ENCODE measurements at regions not wholly inside any gene's neighbourhood (a gene's known extent, or its start where the extent isn't known, plus 50 kb on each side); places are given as distances from the start of the nearest gene placed in this dataset.
A peak's percentile ranks its signal among the peaks of the same experiment; 100 is the strongest.
"Not testable (repeated sequence)": the region's sequence is repeated elsewhere in the genome, so short reads cannot be mapped to it uniquely, and the experiment has no call there.

DNA sequence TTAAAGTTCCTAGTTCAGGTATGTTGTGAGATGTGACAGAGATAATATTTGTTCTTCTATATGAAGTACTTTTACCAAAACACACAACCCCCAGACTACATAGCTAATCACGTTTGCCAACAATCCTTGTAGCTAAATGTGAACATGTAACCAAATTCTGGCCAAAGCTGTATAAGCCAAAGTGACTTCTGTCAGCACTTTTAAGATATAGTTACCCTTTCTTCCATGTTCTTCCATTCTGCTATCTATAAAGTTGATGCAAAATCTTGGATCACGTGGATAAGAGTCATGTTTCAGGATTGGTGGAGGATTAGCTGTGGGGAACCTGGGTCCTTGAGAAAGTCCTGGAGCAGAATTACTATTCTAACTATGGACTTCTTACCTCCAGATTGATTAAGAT lies 1366.6 kb downstream of the FSCB start:
- Histone ChIP-seq H3K4me1 (ENCODE audit: control insufficient read depth, insufficient read depth, low read length) (no peaks in the 10 kb centered on the region), H3K36me3 (ENCODE audit: control insufficient read depth, insufficient read depth, low read length) (no peaks in the 10 kb centered on the region), H3K4me3 (ENCODE audit: low read length) (no peak overlapping the region), H3K27ac (ENCODE audit: low read length) (no peak overlapping the region), H3K9me3 (ENCODE audit: control insufficient read depth, low read depth, low read length) (peaks cover 8% of the 10 kb centered on the region), H3K27me3 (ENCODE audit: control insufficient read depth, insufficient read depth, low read length) (no peaks in the 10 kb centered on the region)
- WGBS (ENCODE audit: insufficient coverage, low lambda C conversion rate), result no CpG with 5 or more reads among the region's 2 CpGs
- DNase-seq, result no peak

DNA sequence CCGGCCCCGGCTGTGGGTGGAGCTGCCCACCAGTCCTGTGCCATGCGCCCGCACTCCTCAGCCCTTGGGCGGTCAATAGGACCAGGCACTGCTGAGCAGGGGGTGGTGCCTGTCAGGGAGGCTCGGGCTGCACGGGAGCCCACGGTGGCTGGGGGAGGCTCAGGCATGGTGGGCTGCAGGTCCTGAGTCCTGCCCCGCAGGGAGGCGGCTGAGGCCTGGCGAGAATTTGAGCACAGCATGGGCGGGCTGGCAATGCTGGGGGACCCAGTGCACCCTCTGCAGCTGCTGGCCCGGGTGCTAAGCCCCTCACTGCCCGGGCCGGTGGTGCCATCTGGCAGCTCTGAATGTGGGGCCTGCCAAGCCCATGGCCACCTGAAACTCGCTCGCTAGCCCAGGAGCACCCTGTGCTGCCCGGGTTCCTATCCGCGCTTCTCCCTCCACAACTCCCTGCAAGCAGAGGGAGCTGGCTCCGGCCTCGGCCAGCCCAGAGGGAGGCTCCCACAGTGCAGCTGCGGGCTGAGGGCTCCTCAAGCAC lies 1371.1 kb downstream of the FSCB start:
- no peaks in the 10 kb centered on the region for H3K4me1 ChIP-seq (ENCODE audit: control insufficient read depth, insufficient read depth, low read length)
- no peak overlapping the region for H3K4me3 ChIP-seq (ENCODE audit: low read length)
- peaks cover 8% of the 10 kb centered on the region for H3K9me3 ChIP-seq (ENCODE audit: control insufficient read depth, low read depth, low read length)
- no peak overlapping the region for H3K27ac ChIP-seq (ENCODE audit: low read length)
- DNase-seq, result no peak
- WGBS (ENCODE audit: insufficient coverage, low lambda C conversion rate), result no CpG with 5 or more reads among the region's 23 CpGs
- H3K27me3 ChIP-seq (ENCODE audit: control insufficient read depth, insufficient read depth, low read length), result no peaks in the 10 kb centered on the region
- H3K36me3 ChIP-seq (ENCODE audit: control insufficient read depth, insufficient read depth, low read length), result no peaks in the 10 kb centered on the region

DNA sequence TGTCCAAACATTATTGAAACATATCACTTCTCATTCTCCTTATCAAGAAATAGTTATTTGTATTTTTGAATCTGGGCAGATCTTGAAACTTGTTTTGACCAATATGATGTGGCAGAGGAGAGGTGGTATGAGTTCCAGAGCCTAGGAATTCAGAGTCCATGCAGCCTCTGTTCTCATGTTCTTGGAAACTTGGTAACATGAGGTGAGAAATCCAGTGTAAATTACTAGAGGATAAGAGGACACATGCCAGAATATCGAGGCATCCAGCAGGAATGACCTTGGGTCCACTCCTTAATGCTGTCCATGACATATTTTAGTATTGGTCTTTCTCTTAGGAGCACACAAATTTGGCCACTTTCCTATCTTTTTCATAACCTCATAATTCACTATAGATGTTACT lies 1374.6 kb downstream of the FSCB start:
- peak; percentile 3 to 29 for DNase-seq
- Histone ChIP-seq H3K27ac (ENCODE audit: low read length) (no peak overlapping the region), H3K4me3 (ENCODE audit: low read length) (no peak overlapping the region), H3K27me3 (ENCODE audit: control insufficient read depth, insufficient read depth, low read length) (no peaks in the 10 kb centered on the region), H3K4me1 (ENCODE audit: control insufficient read depth, insufficient read depth, low read length) (no peaks in the 10 kb centered on the region), H3K36me3 (ENCODE audit: control insufficient read depth, insufficient read depth, low read length) (no peaks in the 10 kb centered on the region), H3K9me3 (ENCODE audit: control insufficient read depth, low read depth, low read length) (peaks cover 8% of the 10 kb centered on the region)
- no CpG with 5 or more reads among the region's 1 CpG for WGBS (ENCODE audit: insufficient coverage, low lambda C conversion rate)

DNA sequence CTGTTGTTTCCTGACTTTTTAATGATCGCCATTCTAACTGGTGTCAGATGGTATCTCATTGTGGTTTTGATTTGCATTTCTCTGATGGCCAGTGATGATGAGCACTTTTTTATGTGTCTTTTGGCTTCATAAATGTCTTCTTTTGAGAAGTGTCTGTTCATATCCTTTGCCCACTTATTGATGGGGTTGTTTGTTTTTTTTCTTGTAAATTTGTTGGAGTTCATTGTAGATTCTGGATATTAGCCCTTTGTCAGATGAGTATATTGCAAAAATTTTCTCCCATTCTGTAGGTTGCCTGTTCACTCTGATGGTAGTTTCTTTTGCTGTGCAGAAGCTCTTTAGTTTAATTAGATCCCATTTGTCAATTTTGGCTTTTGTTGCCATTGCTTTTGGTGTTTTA lies 1378.7 kb downstream of the FSCB start:
- H3K9me3 ChIP-seq (ENCODE audit: control insufficient read depth, low read depth, low read length); H3K36me3 ChIP-seq (ENCODE audit: control insufficient read depth, insufficient read depth, low read length); DNase-seq; H3K4me1 ChIP-seq (ENCODE audit: control insufficient read depth, insufficient read depth, low read length); H3K27me3 ChIP-seq (ENCODE audit: control insufficient read depth, insufficient read depth, low read length); H3K4me3 ChIP-seq (ENCODE audit: low read length); H3K27ac ChIP-seq (ENCODE audit: low read length): not testable (repeated sequence)
- no CpG with 5 or more reads among the region's 1 CpG for WGBS (ENCODE audit: insufficient coverage, low lambda C conversion rate)

DNA sequence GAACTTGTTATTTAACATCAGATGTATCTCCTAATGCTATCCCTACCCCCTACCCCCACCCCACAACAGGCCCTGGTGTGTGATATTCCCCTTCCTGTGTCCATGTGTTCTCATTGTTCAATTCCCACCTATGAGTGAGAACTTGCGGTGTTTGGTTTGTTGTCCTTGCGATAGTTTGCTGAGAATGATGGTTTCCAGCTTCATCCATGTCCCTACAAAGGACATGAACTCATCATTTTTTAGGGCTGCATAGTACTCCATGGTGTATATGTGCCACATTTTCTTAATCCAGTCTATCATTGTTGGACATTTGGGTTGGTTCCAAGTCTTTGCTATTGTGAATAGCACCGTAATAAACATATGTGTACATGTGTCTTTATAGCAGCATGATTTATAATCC lies 1379.2 kb downstream of the FSCB start:
- H3K27ac ChIP-seq (ENCODE audit: low read length); H3K27me3 ChIP-seq (ENCODE audit: control insufficient read depth, insufficient read depth, low read length); H3K36me3 ChIP-seq (ENCODE audit: control insufficient read depth, insufficient read depth, low read length); H3K4me3 ChIP-seq (ENCODE audit: low read length); DNase-seq; H3K4me1 ChIP-seq (ENCODE audit: control insufficient read depth, insufficient read depth, low read length); H3K9me3 ChIP-seq (ENCODE audit: control insufficient read depth, low read depth, low read length): not testable (repeated sequence)
- WGBS (ENCODE audit: insufficient coverage, low lambda C conversion rate), result no CpG with 5 or more reads among the region's 3 CpGs

DNA sequence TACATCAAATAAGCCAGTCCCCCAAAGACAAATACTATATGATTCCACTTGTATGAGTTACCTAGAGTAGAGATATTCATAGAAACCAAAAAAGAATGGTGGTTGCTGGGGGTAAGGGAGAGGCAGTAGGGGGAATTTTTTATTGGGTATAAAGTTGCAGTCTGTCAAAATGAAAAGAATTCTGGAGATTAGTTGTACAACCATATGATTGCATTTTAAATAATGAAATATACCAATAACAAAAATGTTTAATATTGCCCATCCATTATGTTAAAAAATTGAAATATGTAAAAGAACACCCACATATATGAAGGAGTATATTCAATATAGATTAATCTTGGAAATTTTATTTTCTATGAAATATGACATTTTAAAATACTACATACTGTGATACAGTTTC lies 1383.5 kb downstream of the FSCB start:
- Histone ChIP-seq H3K27me3 (ENCODE audit: control insufficient read depth, insufficient read depth, low read length) (no peaks in the 10 kb centered on the region), H3K27ac (ENCODE audit: low read length) (no peak overlapping the region), H3K9me3 (ENCODE audit: control insufficient read depth, low read depth, low read length) (no peaks in the 10 kb centered on the region), H3K4me3 (ENCODE audit: low read length) (no peak overlapping the region), H3K36me3 (ENCODE audit: control insufficient read depth, insufficient read depth, low read length) (no peaks in the 10 kb centered on the region), H3K4me1 (ENCODE audit: control insufficient read depth, insufficient read depth, low read length) (no peaks in the 10 kb centered on the region)
- no peak for DNase-seq

DNA sequence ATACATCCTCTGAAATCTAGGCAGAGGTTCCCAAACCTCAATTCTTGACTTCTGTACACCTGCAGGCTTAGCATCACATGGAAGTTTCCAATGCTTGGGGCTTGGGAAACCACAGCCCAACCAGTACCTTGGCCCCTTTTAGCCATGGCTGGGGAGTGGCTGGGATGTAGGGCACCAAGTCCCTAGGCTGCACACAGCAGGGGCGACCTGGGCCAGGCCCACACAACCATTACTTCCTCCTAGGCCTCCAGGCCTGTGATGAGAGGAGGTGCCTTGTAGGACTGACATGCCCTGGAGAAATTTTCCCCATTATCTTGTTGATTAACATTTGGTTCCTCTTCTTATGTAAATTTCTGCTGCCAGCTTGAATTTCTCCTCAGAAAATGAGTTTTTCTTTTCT lies 1387.4 kb downstream of the FSCB start:
- Histone ChIP-seq H3K9me3 (ENCODE audit: control insufficient read depth, low read depth, low read length) (no peaks in the 10 kb centered on the region), H3K4me1 (ENCODE audit: control insufficient read depth, insufficient read depth, low read length) (no peaks in the 10 kb centered on the region), H3K27ac (ENCODE audit: low read length) (no peak overlapping the region), H3K36me3 (ENCODE audit: control insufficient read depth, insufficient read depth, low read length) (no peaks in the 10 kb centered on the region), H3K27me3 (ENCODE audit: control insufficient read depth, insufficient read depth, low read length) (no peaks in the 10 kb centered on the region), H3K4me3 (ENCODE audit: low read length) (no peak overlapping the region)
- no peak for DNase-seq
- WGBS (ENCODE audit: insufficient coverage, low lambda C conversion rate), result no CpG with 5 or more reads among the region's 1 CpG

DNA sequence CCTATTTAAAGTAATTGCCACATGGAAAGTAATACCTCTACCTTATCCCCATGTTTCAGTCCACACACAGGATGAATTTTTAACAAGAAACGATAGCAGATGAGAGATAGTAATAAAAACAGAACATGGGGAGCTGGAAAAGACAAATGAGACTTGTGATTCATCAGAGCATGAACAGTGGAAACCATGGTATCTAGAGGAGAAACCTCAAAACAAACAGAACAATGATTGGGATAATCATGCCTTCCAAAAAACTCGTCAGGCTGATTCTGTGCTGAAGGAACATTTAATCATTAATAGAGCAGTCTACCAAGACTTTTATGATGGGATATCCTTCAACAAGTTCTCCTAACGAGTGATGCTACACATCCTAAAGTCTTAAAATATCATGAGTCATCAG lies 1390.7 kb downstream of the FSCB start:
- H3K4me1 ChIP-seq (ENCODE audit: control insufficient read depth, insufficient read depth, low read length), result no peaks in the 10 kb centered on the region
- H3K27ac ChIP-seq (ENCODE audit: low read length), result no peak overlapping the region
- H3K4me3 ChIP-seq (ENCODE audit: low read length), result no peak overlapping the region
- WGBS (ENCODE audit: insufficient coverage, low lambda C conversion rate), result 65% methylated on average over 2 of the region's 3 CpGs
- no peak for DNase-seq
- no peaks in the 10 kb centered on the region for H3K27me3 ChIP-seq (ENCODE audit: control insufficient read depth, insufficient read depth, low read length)
- no peaks in the 10 kb centered on the region for H3K36me3 ChIP-seq (ENCODE audit: control insufficient read depth, insufficient read depth, low read length)
- H3K9me3 ChIP-seq (ENCODE audit: control insufficient read depth, low read depth, low read length), result no peaks in the 10 kb centered on the region

DNA sequence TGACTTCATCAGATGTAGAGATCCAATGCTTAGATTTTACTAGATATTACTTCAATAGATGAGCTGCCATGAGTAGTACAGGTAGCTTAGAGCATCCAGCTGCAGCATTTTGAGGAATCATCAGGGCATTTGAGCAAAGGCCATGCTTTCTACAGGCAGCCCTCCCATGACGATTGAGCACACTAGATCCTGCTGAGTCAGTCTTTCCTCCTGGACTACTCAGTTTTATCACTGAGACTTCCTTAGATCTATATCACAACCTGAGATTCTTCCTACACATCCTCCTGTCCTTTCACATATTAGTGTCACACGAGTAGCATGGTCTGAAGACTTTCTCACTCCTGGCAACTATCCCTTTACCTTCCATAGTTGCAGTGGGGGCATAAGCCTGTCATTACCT lies 1401.8 kb downstream of the FSCB start:
- Histone ChIP-seq H3K9me3 (ENCODE audit: control insufficient read depth, low read depth, low read length) (no peaks in the 10 kb centered on the region), H3K36me3 (ENCODE audit: control insufficient read depth, insufficient read depth, low read length) (no peaks in the 10 kb centered on the region), H3K27me3 (ENCODE audit: control insufficient read depth, insufficient read depth, low read length) (no peaks in the 10 kb centered on the region), H3K4me1 (ENCODE audit: control insufficient read depth, insufficient read depth, low read length) (no peaks in the 10 kb centered on the region), H3K27ac (ENCODE audit: low read length) (no peak overlapping the region), H3K4me3 (ENCODE audit: low read length) (no peak overlapping the region)
- WGBS (ENCODE audit: insufficient coverage, low lambda C conversion rate), result 43% methylated on average over 1 of the region's 2 CpGs
- no peak for DNase-seq

DNA sequence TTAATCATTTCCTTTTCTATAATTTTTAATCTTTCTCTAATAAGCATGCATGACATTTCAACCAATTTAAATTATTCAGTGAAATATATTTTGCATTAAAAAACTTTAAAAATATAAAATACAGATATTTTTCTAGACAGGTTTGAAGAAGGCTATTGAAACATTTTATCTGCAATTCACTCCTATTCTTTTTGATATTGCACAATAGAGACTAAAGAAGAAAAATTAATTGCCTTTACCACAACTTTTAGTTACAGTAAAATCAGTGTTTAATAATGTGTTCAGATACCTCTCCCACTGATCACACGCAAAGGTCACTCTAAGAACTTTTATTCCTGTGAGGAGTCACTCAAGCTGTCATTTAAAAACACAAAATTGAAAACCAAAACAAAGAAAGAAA lies 1416.7 kb downstream of the FSCB start:
- H3K9me3 ChIP-seq (ENCODE audit: control insufficient read depth, low read depth, low read length), result no peaks in the 10 kb centered on the region
- no peak overlapping the region for H3K4me3 ChIP-seq (ENCODE audit: low read length)
- H3K27me3 ChIP-seq (ENCODE audit: control insufficient read depth, insufficient read depth, low read length), result no peaks in the 10 kb centered on the region
- no peak for DNase-seq
- WGBS (ENCODE audit: insufficient coverage, low lambda C conversion rate), result no CpG with 5 or more reads among the region's 1 CpG
- no peak overlapping the region for H3K27ac ChIP-seq (ENCODE audit: low read length)
- H3K4me1 ChIP-seq (ENCODE audit: control insufficient read depth, insufficient read depth, low read length), result no peaks in the 10 kb centered on the region
- no peaks in the 10 kb centered on the region for H3K36me3 ChIP-seq (ENCODE audit: control insufficient read depth, insufficient read depth, low read length)

DNA sequence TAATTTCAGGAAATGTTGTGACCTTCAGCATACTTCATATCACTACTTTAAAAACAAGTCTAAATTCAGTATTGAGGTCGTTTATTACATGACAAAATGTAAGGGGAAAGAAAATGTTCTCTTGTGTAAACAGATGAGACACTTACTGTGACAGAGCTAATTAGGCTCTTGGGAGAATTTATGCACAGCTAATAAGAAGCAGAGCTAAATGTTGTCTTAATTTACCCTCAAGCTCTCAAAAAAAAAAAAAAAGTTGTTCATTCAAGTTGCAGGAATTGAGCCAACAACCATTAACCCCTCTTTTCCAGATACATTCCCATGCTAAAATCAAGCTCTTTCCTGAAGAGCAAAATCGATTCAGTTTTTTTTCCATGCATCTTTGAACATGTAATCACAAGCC lies 1419.4 kb downstream of the FSCB start:
- Histone ChIP-seq H3K9me3 (ENCODE audit: control insufficient read depth, low read depth, low read length) (no peaks in the 10 kb centered on the region), H3K27me3 (ENCODE audit: control insufficient read depth, insufficient read depth, low read length) (no peaks in the 10 kb centered on the region), H3K27ac (ENCODE audit: low read length) (no peak overlapping the region), H3K36me3 (ENCODE audit: control insufficient read depth, insufficient read depth, low read length) (no peaks in the 10 kb centered on the region), H3K4me3 (ENCODE audit: low read length) (no peak overlapping the region), H3K4me1 (ENCODE audit: control insufficient read depth, insufficient read depth, low read length) (no peaks in the 10 kb centered on the region)
- no CpG with 5 or more reads among the region's 2 CpGs for WGBS (ENCODE audit: insufficient coverage, low lambda C conversion rate)
- no peak for DNase-seq

All from large intestine (tissue), 3 donors.